ENCODE measurements at regions not wholly inside any gene's neighbourhood (a gene's known extent, or its start where the extent isn't known, plus 50 kb on each side); places are given as distances from the start of the nearest gene placed in this dataset.

GRCh38 chr3:55333046-55333445 lies 154.1 kb downstream of the WNT5A start:
- TF ChIP-seq, protein P1, sequence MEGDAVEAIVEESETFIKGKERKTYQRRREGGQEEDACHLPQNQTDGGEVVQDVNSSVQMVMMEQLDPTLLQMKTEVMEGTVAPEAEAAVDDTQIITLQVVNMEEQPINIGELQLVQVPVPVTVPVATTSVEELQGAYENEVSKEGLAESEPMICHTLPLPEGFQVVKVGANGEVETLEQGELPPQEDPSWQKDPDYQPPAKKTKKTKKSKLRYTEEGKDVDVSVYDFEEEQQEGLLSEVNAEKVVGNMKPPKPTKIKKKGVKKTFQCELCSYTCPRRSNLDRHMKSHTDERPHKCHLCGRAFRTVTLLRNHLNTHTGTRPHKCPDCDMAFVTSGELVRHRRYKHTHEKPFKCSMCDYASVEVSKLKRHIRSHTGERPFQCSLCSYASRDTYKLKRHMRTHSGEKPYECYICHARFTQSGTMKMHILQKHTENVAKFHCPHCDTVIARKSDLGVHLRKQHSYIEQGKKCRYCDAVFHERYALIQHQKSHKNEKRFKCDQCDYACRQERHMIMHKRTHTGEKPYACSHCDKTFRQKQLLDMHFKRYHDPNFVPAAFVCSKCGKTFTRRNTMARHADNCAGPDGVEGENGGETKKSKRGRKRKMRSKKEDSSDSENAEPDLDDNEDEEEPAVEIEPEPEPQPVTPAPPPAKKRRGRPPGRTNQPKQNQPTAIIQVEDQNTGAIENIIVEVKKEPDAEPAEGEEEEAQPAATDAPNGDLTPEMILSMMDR (conservative IDR thresholded peaks at IDR 0.05; ENCODE audit: low read length) = no peak
- no peak for TF ChIP-seq EZH2phosphoT487 (IDR thresholded peaks at IDR 0.05; ENCODE audit: borderline replicate concordance)

Data from Loucy (cell line).